ENCODE measurements at regions not wholly inside any gene's neighbourhood (a gene's known extent, or its start where the extent isn't known, plus 50 kb on each side); places are given as distances from the start of the nearest gene placed in this dataset.

GRCh38 chr2:226140594-226140993 is 659.0 kb downstream of the IRS1 start:
- DNase-seq = no peak

GRCh38 chr2:226139759-226140158 is 659.9 kb downstream of the IRS1 start:
- no peak for DNase-seq

GRCh38 chr2:226137201-226137811 is 662.3 kb downstream of the IRS1 start:
- no peak for DNase-seq

GRCh38 chr2:226136739-226137138 is 662.9 kb downstream of the IRS1 start:
- no peak for DNase-seq

GRCh38 chr2:226135861-226136548 is 663.6 kb downstream of the IRS1 start:
- no peak for DNase-seq

GRCh38 chr2:226132323-226133215 is 667.1 kb downstream of the IRS1 start:
- no peak for DNase-seq

GRCh38 chr2:226131299-226131784 is 668.3 kb downstream of the IRS1 start:
- no peak for DNase-seq

GRCh38 chr2:226130192-226130591 is 669.4 kb downstream of the IRS1 start:
- DNase-seq = no peak

GRCh38 chr2:226127682-226128081 is 671.9 kb downstream of the IRS1 start:
- DNase-seq = no peak

GRCh38 chr2:226126104-226126503 is 673.5 kb downstream of the IRS1 start:
- no peak for DNase-seq

- DNase-seq = no peak
These were observed 674.3 kb downstream of the IRS1 start for GRCh38 chr2:226125176-226125883.

GRCh38 chr2:226124548-226125011 is 675.0 kb downstream of the IRS1 start:
- no peak for DNase-seq

- no peak for DNase-seq
These were observed 676.3 kb downstream of the IRS1 start for GRCh38 chr2:226123300-226123699.

- no peak for DNase-seq
These were observed 677.6 kb downstream of the IRS1 start for GRCh38 chr2:226122041-226122440.

- DNase-seq = no peak
These were observed 678.4 kb downstream of the IRS1 start for GRCh38 chr2:226121046-226121738.

GRCh38 chr2:226118471-226119429 is 680.9 kb downstream of the IRS1 start:
- DNase-seq = no peak

- DNase-seq = no peak
These were observed 682.0 kb downstream of the IRS1 start for GRCh38 chr2:226117510-226118065.

- DNase-seq = no peak
These were observed 683.3 kb downstream of the IRS1 start for GRCh38 chr2:226116346-226116745.

GRCh38 chr2:226115832-226116200 is 683.8 kb downstream of the IRS1 start:
- no peak for DNase-seq

GRCh38 chr2:226115102-226115831 is 684.4 kb downstream of the IRS1 start:
- no peak for DNase-seq

Data from DMS79 treated with DMSO at 0.1 percent for 48 hours (cell line).